ENCODE measurements at regions not wholly inside any gene's neighbourhood (a gene's known extent, or its start where the extent isn't known, plus 50 kb on each side); places are given as distances from the start of the nearest gene placed in this dataset.

DNA sequence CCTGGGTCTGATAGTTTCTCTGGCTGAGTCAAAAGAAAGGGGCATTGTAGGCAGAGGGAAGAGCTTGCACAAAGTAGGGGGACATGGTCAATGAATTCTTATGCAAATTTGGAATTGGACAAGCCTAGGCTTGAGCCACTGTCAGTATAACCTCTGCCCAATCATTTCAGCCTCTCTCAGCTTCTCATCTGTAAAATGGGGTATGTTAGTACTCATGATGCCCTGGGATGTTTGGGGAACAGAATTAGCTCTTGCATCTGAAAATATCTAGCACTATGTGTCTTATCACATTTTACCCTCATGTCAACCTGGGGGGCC lies 148.6 kb downstream of the DHX35 start:
- no peak overlapping the region for H3K4me3 Mint-ChIP-seq
- no peaks in the 10 kb centered on the region for H3K4me1 Mint-ChIP-seq (ENCODE audit: low read depth)
- H3K9me3 Mint-ChIP-seq: no peaks in the 10 kb centered on the region
- no peaks in the 10 kb centered on the region for H3K36me3 Mint-ChIP-seq (ENCODE audit: low read depth)
- peaks cover 51% of the 10 kb centered on the region for H3K27me3 Mint-ChIP-seq
- no peak overlapping the region for H3K27ac Mint-ChIP-seq
- no peak for DNase-seq

DNA sequence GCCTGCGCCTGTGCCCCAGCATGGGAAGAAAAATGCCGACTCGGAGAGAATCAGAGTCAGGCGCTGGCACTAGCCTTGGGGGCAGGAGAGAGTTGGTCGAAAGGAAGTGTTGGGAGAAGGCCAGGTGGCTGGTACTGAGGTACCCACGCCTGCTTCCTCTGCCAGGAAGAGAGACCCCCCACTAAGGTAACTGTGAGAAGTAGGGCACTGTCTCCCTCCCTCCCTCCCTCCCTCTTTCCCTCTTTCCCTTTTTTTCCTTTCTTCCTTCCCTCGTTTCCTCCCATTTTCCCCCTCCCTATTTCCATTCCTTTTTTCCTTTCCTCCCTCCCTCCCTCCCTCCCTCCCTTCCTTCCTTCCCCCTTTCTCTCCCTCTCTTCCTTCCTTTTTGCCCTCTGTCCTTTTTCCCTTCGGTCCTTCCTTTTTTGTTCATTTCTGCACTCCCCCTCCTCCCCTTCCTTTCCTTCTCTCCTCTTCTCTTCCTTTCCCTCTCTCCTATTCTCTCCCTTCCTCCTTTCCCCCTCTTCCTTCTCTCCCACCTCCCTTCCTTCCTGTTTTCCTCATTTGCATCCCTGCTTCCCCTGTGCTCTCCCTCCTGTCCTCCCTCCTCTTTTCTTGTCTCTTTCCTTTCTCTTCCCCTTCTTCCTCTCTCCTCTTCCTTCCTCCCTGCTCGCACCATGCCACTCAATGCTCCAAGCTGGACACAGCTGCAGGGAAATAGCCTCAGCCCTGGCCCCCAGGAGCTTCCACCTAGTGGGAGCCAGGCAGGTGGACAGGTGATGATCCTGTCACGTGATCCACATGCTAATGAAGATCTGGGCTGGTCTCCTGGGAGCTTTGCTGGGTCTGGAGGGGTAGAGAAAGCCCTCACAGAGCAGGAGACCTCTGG lies 148.0 kb downstream of the DHX35 start:
- Mint-ChIP-seq H3K27ac (no peak overlapping the region), H3K27me3 (peaks cover 53% of the 10 kb centered on the region), H3K36me3 (ENCODE audit: low read depth) (no peaks in the 10 kb centered on the region), H3K4me3 (no peak overlapping the region), H3K4me1 (ENCODE audit: low read depth) (no peaks in the 10 kb centered on the region), H3K9me3 (no peaks in the 10 kb centered on the region)
- no peak for DNase-seq

DNA sequence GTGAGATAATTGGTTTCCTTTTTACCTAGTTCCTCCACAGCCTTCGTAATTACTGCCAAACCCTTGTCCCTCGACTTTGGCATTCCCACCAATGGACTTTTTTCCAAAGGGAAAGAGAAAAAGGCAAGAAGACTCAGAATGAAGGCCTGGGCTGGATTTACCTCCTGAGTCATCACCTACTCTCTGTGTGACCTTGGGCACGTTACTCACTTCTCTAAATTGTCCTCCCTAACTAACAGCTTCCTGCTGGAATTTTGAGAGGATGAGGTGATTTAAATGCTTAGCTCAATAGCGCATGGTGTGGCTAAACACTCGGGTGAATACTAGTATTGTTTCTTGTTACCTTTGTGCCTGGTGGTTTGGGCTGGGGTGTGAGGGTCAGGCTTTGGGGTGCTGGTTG lies 146.6 kb downstream of the DHX35 start:
- no peak overlapping the region for H3K4me3 Mint-ChIP-seq
- H3K9me3 Mint-ChIP-seq: no peaks in the 10 kb centered on the region
- peaks cover 58% of the 10 kb centered on the region for H3K27me3 Mint-ChIP-seq
- no peaks in the 10 kb centered on the region for H3K4me1 Mint-ChIP-seq (ENCODE audit: low read depth)
- no peak for DNase-seq
- no peaks in the 10 kb centered on the region for H3K36me3 Mint-ChIP-seq (ENCODE audit: low read depth)
- H3K27ac Mint-ChIP-seq: no peak overlapping the region

DNA sequence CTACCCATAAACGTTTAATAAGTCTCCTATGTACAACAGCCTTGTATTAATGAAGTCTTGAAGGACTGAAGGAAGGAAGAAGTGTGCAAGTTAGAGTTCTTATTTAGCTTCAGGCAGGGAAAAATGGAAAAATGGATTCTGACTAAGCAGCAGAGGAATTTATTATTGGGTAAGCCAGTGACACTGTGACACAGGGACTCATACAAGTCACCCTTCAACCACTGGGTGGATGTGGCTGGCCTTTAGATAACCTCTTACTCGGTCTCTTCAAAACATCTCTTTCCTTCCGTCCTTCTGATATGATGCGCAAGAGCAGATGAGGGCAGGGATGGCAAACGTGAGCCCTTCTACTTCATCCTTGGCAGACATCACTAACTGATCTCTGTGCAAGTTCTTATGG lies 145.6 kb downstream of the DHX35 start:
- Mint-ChIP-seq H3K4me3 (no peak overlapping the region), H3K27ac (no peak overlapping the region), H3K27me3 (peaks cover 53% of the 10 kb centered on the region), H3K9me3 (no peaks in the 10 kb centered on the region), H3K36me3 (ENCODE audit: low read depth) (no peaks in the 10 kb centered on the region), H3K4me1 (ENCODE audit: low read depth) (no peaks in the 10 kb centered on the region)
- DNase-seq: no peak

DNA sequence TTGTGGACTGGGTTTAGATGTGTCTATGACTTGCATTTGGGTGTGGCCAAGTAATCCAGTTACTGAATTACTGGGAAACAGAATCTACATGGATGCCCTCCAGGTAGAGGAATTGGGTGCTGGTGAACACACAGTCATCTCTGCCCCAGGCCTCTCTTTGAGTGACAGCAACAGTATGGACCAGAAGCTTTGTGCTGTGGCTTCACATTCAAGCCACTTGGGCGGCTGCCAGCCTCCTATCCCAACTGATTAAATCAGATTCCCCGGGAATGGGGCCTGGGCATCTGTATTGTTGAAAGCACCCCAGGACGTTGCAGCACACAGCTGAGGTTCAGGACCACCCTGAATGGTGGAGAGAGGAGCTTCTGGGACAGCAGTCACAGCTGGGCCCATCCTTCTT lies 144.6 kb downstream of the DHX35 start:
- H3K27me3 Mint-ChIP-seq: peaks cover 52% of the 10 kb centered on the region
- H3K27ac Mint-ChIP-seq: no peak overlapping the region

DNA sequence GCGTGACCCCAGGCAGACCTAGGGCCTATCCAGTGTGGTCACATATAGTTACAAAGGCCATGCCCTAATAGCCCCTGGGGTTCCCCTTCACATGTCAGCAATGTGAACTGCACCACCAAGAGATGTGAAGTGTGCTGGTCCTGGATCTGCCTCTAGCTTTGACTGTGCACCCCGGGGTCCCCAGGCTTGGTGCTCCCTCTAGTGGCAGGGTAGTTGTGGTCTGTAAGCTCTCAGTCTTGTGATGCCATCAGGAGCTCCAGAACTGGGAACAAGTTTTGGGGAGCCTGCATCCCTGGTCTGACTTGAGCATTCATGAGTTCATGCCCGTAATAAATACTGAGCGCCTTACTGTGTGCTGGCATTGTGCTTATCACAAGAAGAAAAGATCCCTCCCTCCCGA lies 143.4 kb downstream of the DHX35 start:
- H3K36me3 Mint-ChIP-seq (ENCODE audit: low read depth): no peaks in the 10 kb centered on the region
- DNase-seq: no peak
- no peaks in the 10 kb centered on the region for H3K9me3 Mint-ChIP-seq
- no peak overlapping the region for H3K4me3 Mint-ChIP-seq
- H3K27ac Mint-ChIP-seq: no peak overlapping the region
- H3K4me1 Mint-ChIP-seq (ENCODE audit: low read depth): no peaks in the 10 kb centered on the region
- peaks cover 54% of the 10 kb centered on the region for H3K27me3 Mint-ChIP-seq

More for the DNA sequence above, 144.6 kb downstream of the DHX35 start:
- H3K36me3 Mint-ChIP-seq (ENCODE audit: low read depth): no peaks in the 10 kb centered on the region
- H3K9me3 Mint-ChIP-seq: no peaks in the 10 kb centered on the region
- no peaks in the 10 kb centered on the region for H3K4me1 Mint-ChIP-seq (ENCODE audit: low read depth)
- H3K4me3 Mint-ChIP-seq: no peak overlapping the region
- DNase-seq: no peak

DNA sequence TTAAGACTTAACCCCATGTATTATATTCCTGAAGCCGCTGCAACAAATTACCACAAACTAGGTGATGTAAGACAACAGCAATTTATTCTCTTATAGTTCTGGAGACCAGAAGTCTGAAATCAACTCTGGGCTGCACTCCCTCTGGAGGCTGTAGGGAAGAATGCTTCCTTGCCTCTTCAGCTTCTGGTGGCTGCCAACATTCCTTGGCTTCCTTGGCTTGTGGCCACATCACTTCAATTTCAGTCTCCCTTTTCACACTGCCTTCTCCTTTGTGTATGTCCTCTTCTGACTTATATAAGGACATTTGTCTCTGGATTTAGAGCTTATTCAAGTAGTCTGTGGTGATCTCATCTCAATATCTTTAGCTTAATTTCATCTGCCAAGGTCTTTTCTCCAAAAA lies 141.6 kb downstream of the DHX35 start:
- Mint-ChIP-seq H3K27ac (no peak overlapping the region), H3K27me3 (peaks cover 58% of the 10 kb centered on the region), H3K9me3 (no peaks in the 10 kb centered on the region), H3K4me1 (ENCODE audit: low read depth) (no peaks in the 10 kb centered on the region), H3K36me3 (ENCODE audit: low read depth) (no peaks in the 10 kb centered on the region), H3K4me3 (no peak overlapping the region)
- DNase-seq: no peak

DNA sequence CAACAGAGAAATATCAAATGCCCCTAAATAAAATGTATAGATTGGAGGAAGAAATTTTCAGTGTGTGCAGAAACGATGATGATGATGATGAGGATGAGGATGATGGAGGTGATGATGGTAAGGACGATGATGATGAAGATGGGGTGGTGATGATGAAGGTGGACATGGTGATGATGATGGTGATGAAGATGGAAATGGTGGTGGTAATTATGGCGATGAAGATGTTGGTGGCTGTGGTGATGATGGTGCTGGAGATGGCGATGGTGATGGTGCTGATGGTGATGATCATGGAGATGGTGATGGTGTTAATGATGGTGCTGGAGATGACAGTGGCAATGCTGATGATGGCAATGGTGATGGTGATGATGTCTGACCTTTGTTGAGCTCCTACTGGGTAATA lies 141.2 kb downstream of the DHX35 start:
- DNase-seq: no peak
- Mint-ChIP-seq H3K27me3 (peaks cover 61% of the 10 kb centered on the region), H3K27ac (no peak overlapping the region), H3K9me3 (no peaks in the 10 kb centered on the region), H3K4me1 (ENCODE audit: low read depth) (no peaks in the 10 kb centered on the region), H3K36me3 (ENCODE audit: low read depth) (no peaks in the 10 kb centered on the region), H3K4me3 (no peak overlapping the region)

DNA sequence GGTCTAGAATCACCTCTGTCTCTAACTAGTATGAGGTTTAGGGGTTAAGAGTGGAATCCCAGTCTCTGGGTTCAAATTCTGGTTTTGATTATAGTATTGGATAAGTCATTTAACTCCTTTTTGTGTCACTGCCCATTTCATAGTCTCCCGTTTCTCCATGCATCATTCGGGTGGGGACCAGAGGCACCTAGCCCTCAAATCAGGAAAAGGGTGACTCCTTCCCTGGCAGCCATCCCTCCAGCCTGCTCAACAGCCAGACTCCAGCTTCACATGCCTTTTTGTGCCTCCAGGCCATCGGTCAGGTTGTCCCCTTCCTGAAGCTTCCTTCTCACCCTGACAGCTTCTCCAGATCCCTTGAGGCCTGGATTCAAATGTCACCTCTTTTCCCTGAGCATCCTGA lies 139.8 kb downstream of the DHX35 start:
- Mint-ChIP-seq H3K27me3 (peaks cover 63% of the 10 kb centered on the region), H3K36me3 (ENCODE audit: low read depth) (no peaks in the 10 kb centered on the region), H3K4me1 (ENCODE audit: low read depth) (no peaks in the 10 kb centered on the region), H3K4me3 (no peak overlapping the region), H3K9me3 (no peaks in the 10 kb centered on the region), H3K27ac (no peak overlapping the region)
- DNase-seq: no peak

DNA sequence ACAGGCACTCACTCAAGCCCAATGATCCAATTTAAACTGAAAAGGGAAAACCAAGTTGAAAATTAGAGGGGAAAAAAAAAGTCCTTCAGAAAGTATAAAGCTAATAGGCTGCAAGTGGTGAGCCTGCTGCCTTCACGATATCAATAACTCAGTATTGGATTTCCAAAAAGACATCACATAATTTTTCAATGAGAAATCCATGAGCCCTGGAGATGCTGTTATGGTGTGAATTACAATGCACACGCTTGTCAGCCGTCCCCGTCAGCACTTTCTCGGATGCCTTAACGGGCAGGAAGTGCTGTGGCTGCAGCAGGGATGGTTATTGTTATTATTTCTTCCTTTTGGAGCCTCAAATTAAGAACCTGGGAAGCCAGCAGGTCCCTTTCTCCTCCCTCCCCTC lies 138.5 kb downstream of the DHX35 start:
- peaks cover 58% of the 10 kb centered on the region for H3K27me3 Mint-ChIP-seq
- H3K36me3 Mint-ChIP-seq (ENCODE audit: low read depth): no peaks in the 10 kb centered on the region
- H3K4me1 Mint-ChIP-seq (ENCODE audit: low read depth): no peaks in the 10 kb centered on the region
- no peak overlapping the region for H3K4me3 Mint-ChIP-seq
- H3K9me3 Mint-ChIP-seq: no peaks in the 10 kb centered on the region
- H3K27ac Mint-ChIP-seq: no peak overlapping the region
- DNase-seq: no peak

DNA sequence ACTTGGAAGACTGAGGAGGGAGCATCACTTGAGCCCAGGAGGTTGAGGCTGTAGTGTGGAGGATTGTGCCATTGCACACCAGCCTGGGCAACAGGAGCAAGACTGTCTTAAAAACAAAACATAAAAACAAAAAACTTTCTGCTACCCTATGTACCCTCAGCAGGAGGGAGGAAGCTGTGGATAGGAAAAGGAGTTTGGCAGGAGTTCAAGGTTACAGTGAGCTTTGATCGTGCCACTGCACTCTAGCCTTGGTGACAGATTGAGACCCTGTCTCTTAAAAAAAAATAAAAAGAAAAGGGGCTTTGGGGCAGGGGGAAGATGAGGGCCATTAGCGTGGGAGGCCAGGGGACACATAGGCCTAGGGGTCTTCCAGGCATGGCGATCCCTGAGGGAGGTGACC lies 135.7 kb downstream of the DHX35 start:
- Mint-ChIP-seq H3K27ac (no peak overlapping the region), H3K9me3 (no peaks in the 10 kb centered on the region), H3K4me1 (ENCODE audit: low read depth) (no peaks in the 10 kb centered on the region), H3K4me3 (no peak overlapping the region), H3K36me3 (ENCODE audit: low read depth) (no peaks in the 10 kb centered on the region), H3K27me3 (peaks cover 49% of the 10 kb centered on the region)
- DNase-seq: no peak

DNA sequence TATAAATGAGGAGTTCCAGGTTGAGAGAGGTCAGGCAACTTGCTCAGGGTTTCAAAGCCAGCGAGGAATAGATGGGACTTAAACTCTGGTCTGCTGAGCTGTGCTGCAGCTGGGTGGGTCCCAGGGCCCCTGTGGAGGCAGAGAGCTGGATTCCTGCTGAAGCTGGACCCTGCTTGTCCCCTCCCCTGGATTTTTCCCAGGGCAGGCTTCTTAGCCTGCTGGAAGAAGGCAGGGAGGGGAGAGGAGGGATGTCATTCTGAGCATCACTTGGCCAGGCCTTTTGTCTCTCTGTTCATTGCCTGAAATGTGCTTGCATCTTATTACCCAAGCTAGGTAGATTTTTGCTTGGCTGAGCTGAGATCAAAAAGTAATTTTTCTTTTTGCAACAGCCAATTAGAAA lies 133.7 kb downstream of the DHX35 start:
- DNase-seq: no peak
- Mint-ChIP-seq H3K4me1 (ENCODE audit: low read depth) (no peaks in the 10 kb centered on the region), H3K4me3 (no peak overlapping the region), H3K36me3 (ENCODE audit: low read depth) (no peaks in the 10 kb centered on the region), H3K27me3 (peaks cover 47% of the 10 kb centered on the region), H3K9me3 (no peaks in the 10 kb centered on the region), H3K27ac (no peak overlapping the region)

DNA sequence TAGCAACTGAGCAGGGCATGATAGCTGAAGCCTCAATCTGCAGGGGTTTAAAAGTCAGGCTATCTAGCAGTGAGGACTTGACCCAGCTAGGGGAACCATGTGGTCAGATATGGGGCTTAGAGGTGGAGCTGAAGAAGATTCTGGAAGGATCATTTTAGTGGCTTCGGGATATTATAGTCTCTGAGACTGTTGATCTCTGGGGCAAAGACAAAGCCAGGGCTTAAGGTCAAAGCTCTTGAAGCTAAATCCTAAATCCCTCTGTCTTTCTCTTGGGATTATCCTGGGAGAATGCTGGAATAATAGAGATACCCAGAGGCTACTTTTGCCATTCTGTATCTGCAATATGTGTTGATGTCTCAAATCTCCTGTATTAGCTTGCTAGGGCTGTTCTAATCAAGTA lies 132.2 kb downstream of the DHX35 start:
- peaks cover 37% of the 10 kb centered on the region for H3K27me3 Mint-ChIP-seq
- H3K4me1 Mint-ChIP-seq (ENCODE audit: low read depth): no peaks in the 10 kb centered on the region
- no peaks in the 10 kb centered on the region for H3K36me3 Mint-ChIP-seq (ENCODE audit: low read depth)
- no peak overlapping the region for H3K27ac Mint-ChIP-seq
- no peak for DNase-seq
- H3K9me3 Mint-ChIP-seq: no peaks in the 10 kb centered on the region
- no peak overlapping the region for H3K4me3 Mint-ChIP-seq

DNA sequence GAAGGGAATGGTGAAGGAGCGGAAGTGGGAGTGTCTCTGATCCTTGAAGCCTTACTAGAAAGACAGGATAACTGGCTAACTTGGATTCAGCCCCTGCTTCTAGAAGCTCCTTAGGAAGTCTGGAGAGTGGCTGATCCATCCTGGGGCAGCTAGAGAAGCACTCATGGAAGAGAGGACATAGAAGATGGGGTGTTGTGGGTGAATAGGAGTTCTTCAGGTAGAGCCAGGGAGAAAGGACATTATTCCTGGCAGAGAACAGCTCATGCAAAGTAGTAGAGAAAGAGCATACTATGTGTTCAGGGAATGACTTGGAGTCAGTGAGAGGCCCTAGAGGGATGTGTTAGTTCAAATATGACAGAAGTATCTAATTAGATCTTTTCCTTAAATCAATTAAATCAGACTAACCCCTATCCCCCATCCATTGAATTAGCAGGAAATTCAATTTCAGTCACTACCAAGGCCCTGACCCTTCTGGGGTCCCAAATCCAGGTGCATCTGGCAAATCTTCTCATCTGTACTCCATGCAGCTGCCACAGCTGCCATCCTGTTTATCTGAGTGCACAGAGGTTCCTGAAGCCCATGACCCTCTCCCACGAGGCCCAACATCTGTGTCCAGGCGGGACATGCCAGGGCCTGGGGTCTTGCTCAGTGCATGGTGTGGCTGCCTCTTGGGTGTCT lies 130.7 kb downstream of the DHX35 start:
- Mint-ChIP-seq H3K4me1 (ENCODE audit: low read depth) (no peaks in the 10 kb centered on the region), H3K27me3 (peaks cover 26% of the 10 kb centered on the region), H3K36me3 (ENCODE audit: low read depth) (no peaks in the 10 kb centered on the region), H3K9me3 (no peaks in the 10 kb centered on the region), H3K4me3 (no peak overlapping the region), H3K27ac (no peak overlapping the region)
- no peak for DNase-seq

DNA sequence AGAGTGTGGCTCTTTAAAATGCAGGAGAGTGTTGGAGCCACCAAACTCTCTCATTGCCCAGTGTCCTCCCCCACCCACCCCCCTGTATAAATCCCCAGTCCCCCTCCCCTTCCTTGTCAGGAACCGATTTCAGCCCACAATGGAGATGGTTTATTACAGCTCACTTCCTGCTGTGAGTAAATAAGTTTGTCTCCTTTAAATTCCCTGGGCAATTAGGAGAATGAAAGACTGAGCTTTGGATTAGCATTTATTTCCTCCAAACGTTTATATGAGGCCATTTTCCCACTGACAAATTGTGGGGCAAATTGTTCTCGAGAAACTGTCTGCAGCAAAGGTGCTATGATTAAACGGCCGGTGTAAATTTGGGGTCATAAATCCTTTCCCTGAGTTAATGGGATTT lies 128.8 kb downstream of the DHX35 start:
- no peak for DNase-seq
- H3K27ac Mint-ChIP-seq: no peak overlapping the region
- no peaks in the 10 kb centered on the region for H3K36me3 Mint-ChIP-seq (ENCODE audit: low read depth)
- H3K9me3 Mint-ChIP-seq: no peaks in the 10 kb centered on the region
- H3K4me3 Mint-ChIP-seq: no peak overlapping the region
- peaks cover 23% of the 10 kb centered on the region for H3K27me3 Mint-ChIP-seq
- no peaks in the 10 kb centered on the region for H3K4me1 Mint-ChIP-seq (ENCODE audit: low read depth)
